GM18907 (cell line): ENCODE measurements at regions not wholly inside any gene's neighbourhood (a gene's known extent, or its start where the extent isn't known, plus 50 kb on each side); places are given as distances from the start of the nearest gene placed in this dataset.

Experiments
- ATAC-seq: cut with Tn5 transposase; IDR thresholded peaks from one replicate; pipeline ENCODE4 v1.9.1; 2021; ENCODE audit warnings: mild to moderate bottlenecking, moderate library complexity; ENCODE audit not compliant: unreplicated experiment

- ATAC-seq: no peak
These were observed 66.2 kb upstream of the ADCY2 start for GRCh38 chr5:7329712-7330111.

GRCh38 chr5:7330256-7330655, 65.7 kb upstream of the ADCY2 start:
- no peak for ATAC-seq

- no peak for ATAC-seq
These were observed 64.8 kb upstream of the ADCY2 start for GRCh38 chr5:7331131-7331530.
